Trophoblast cell (in vitro differentiated cells and primary cell): ENCODE measurements at regions not wholly inside any gene's neighbourhood (a gene's known extent, or its start where the extent isn't known, plus 50 kb on each side); places are given as distances from the start of the nearest gene placed in this dataset.

Source experiments
- DNase-seq, 2 donors: peaks; one replicate each; pipeline ENCODE4 v3.0.0-alpha.2; 2016
- H2AFZ ChIP-seq: 2 replicates; pipeline ENCODE4 v1.6.1; 2013; ENCODE audit warnings: low read length, moderate library complexity, mild to moderate bottlenecking; ENCODE audit not compliant: insufficient read depth, poor library complexity
- H2AK5ac ChIP-seq: 2 replicates; pipeline ENCODE4 v1.6.1; 2013; ENCODE audit warnings: mild to moderate bottlenecking, low read length
- H2BK120ac ChIP-seq: 2 replicates; pipeline ENCODE4 v1.6.1; 2013; ENCODE audit warnings: low read length, mild to moderate bottlenecking, moderate library complexity; ENCODE audit not compliant: insufficient read depth, poor library complexity
- H2BK12ac ChIP-seq: 2 replicates; pipeline ENCODE4 v1.6.1; 2013; ENCODE audit warnings: mild to moderate bottlenecking, low read length, moderate library complexity
- H2BK5ac ChIP-seq: 2 replicates; pipeline ENCODE4 v1.6.1; 2013; ENCODE audit warnings: low read length, low read depth, moderate library complexity, mild to moderate bottlenecking; ENCODE audit not compliant: poor library complexity
- H3K14ac ChIP-seq: 2 replicates; pipeline ENCODE4 v1.6.1; 2013; ENCODE audit warnings: mild to moderate bottlenecking, low read length
- H3K18ac ChIP-seq: 2 replicates; pipeline ENCODE4 v1.6.1; 2013; ENCODE audit warnings: mild to moderate bottlenecking, low read length
- H3K23ac ChIP-seq: 2 replicates; pipeline ENCODE4 v1.6.1; 2013; ENCODE audit warnings: low read length
- H3K27ac ChIP-seq: 2 replicates; pipeline ENCODE4 v1.5.1; 2013; ENCODE audit warnings: low read depth, mild to moderate bottlenecking, inconsistent platforms, low read length, moderate library complexity
- H3K27me3 ChIP-seq: 2 replicates; pipeline ENCODE4 v1.6.1; 2013; ENCODE audit warnings: inconsistent platforms, mild to moderate bottlenecking, low read length, moderate library complexity; ENCODE audit not compliant: insufficient read depth
- H3K36me3 ChIP-seq, 2 experiments: 1 replicate in 1 of 2; 2 replicates in 1 of 2; pipeline ENCODE4 v1.6.1; 2013; ENCODE audit warnings: low read length in 2 of 2, mild to moderate bottlenecking in 2 of 2, moderate library complexity in 1 of 2; ENCODE audit not compliant: insufficient read depth in 2 of 2, control insufficient read depth in 1 of 2
- H3K4ac ChIP-seq: 2 replicates; pipeline ENCODE4 v1.6.1; 2013; ENCODE audit warnings: low read depth, mild to moderate bottlenecking, low read length, moderate library complexity
- H3K4me1 ChIP-seq, 2 experiments: 1 replicate in 1 of 2; 2 replicates in 1 of 2; pipeline ENCODE4 v1.6.1; 2013; ENCODE audit warnings: low read length in 2 of 2, mild to moderate bottlenecking in 2 of 2, moderate library complexity in 1 of 2; ENCODE audit not compliant: insufficient read depth in 2 of 2, control insufficient read depth in 1 of 2
- H3K4me2 ChIP-seq: 2 replicates; pipeline ENCODE4 v1.6.1; 2013; ENCODE audit warnings: inconsistent platforms, mild to moderate bottlenecking, low read length, moderate library complexity
- H3K4me3 ChIP-seq: 2 replicates; pipeline ENCODE4 v1.5.1; 2013; ENCODE audit warnings: mild to moderate bottlenecking, low read depth, low read length, inconsistent platforms
- H3K79me1 ChIP-seq: one replicate; pipeline ENCODE4 v1.6.1; 2013; ENCODE audit warnings: low read length
- H3K79me2 ChIP-seq: 2 replicates; pipeline ENCODE4 v1.6.1; 2013; ENCODE audit warnings: low read length, mild to moderate bottlenecking; ENCODE audit not compliant: control insufficient read depth, insufficient read depth, poor library complexity
- H3K9ac ChIP-seq: 2 replicates; pipeline ENCODE4 v1.6.1; 2013; ENCODE audit warnings: mild to moderate bottlenecking, low read length
- H3K9me3 ChIP-seq: 2 replicates; pipeline ENCODE4 v1.6.1; 2013; ENCODE audit warnings: low read depth, mild to moderate bottlenecking, control low read depth, inconsistent platforms, low read length; ENCODE audit not compliant: insufficient read depth
- H4K12ac ChIP-seq: 2 replicates; pipeline ENCODE4 v1.6.1; 2013; ENCODE audit warnings: low read depth, mild to moderate bottlenecking, low read length, moderate library complexity
- H4K8ac ChIP-seq: 2 replicates; pipeline ENCODE4 v1.6.1; 2013; ENCODE audit warnings: low read depth, mild to moderate bottlenecking, low read length, moderate library complexity
- H4K91ac ChIP-seq: one replicate; pipeline ENCODE4 v1.6.1; 2013; ENCODE audit warnings: low read depth, mild to moderate bottlenecking, low read length, moderate library complexity
- WGBS: extraction: QIAGEN DNeasy Blood & Tissue Kit; methylation state at CpG from one replicate; pipeline ENCODE4 v1.1.7; 2013; ENCODE audit warnings: missing lambda C conversion rate; ENCODE audit not compliant: insufficient read length, insufficient coverage; ENCODE audit errors: extremely low coverage; 5-methylcytosine and 5-hydroxymethylcytosine counted together

GRCh38 chr7:67805921-67806471 is 809.4 kb downstream of the TYW1 start:
- Histone ChIP-seq H3K4me3 (no peak overlapping the region), H2BK5ac (no peak overlapping the region), H2AFZ (no peak overlapping the region), H3K79me2 (no peaks in the 10 kb centered on the region), H3K23ac (no peak overlapping the region), H2BK12ac (no peak overlapping the region), H2BK120ac (no peak overlapping the region), H3K36me3 (no peaks in the 10 kb centered on the region), H3K79me1 (no peaks in the 10 kb centered on the region), H3K27ac (no peak overlapping the region), H4K8ac (no peak overlapping the region), H3K18ac (no peak overlapping the region), H3K4ac (no peak overlapping the region), H4K12ac (no peak overlapping the region), H3K4me2 (no peak overlapping the region), H3K27me3 (no peaks in the 10 kb centered on the region), H4K91ac (no peak overlapping the region), H3K4me1 (no peaks in the 10 kb centered on the region), H3K14ac (no peak overlapping the region), H2AK5ac (no peak overlapping the region), H3K9ac (no peak overlapping the region), H3K9me3 (no peaks in the 10 kb centered on the region)
- no CpG with 5 or more reads among the region's 6 CpGs for WGBS
- DNase-seq, result no peak

GRCh38 chr7:67807826-67808225 is 811.2 kb downstream of the TYW1 start:
- Histone ChIP-seq H3K4ac (no peak overlapping the region), H3K14ac (no peak overlapping the region), H3K79me2 (no peaks in the 10 kb centered on the region), H2AK5ac (no peak overlapping the region), H4K91ac (no peak overlapping the region), H3K23ac (no peak overlapping the region), H3K18ac (no peak overlapping the region), H3K36me3 (no peaks in the 10 kb centered on the region), H3K4me1 (no peaks in the 10 kb centered on the region), H4K12ac (no peak overlapping the region), H2AFZ (no peak overlapping the region), H2BK120ac (no peak overlapping the region), H4K8ac (no peak overlapping the region), H3K4me2 (no peak overlapping the region), H3K9ac (no peak overlapping the region), H3K27ac (no peak overlapping the region), H3K79me1 (no peaks in the 10 kb centered on the region), H2BK5ac (no peak overlapping the region), H3K9me3 (no peaks in the 10 kb centered on the region), H3K27me3 (no peaks in the 10 kb centered on the region), H2BK12ac (no peak overlapping the region), H3K4me3 (no peak overlapping the region)
- WGBS, result no CpG with 5 or more reads among the region's 5 CpGs
- DNase-seq, result no peak

DNA sequence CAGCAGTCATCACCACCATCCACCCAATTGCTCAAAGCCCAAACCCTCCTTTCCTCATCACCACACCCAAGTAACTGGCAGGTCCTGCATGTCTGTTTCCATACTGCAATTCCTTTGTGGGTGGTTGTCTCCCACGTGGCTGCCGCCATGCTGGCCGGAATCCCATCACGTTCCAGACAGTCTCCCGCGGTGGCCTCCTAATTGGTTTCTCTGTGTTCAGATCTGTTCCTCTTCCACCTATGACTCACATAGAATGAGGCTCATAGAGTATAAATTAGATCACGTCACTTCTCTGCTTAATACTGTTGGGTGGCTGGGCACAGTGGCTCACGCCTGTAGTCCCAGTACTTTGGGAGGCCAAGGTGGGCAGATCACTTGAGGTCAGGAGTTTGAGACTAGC is 813.0 kb downstream of the TYW1 start:
- WGBS, result no CpG with 5 or more reads among the region's 8 CpGs
- H3K9ac ChIP-seq, result no peak overlapping the region
- no peaks in the 10 kb centered on the region for H3K79me1 ChIP-seq
- no peak overlapping the region for H3K4ac ChIP-seq
- no peaks in the 10 kb centered on the region for H3K27me3 ChIP-seq
- H2BK5ac ChIP-seq, result no peak overlapping the region
- H3K18ac ChIP-seq, result no peak overlapping the region
- H2BK120ac ChIP-seq, result no peak overlapping the region
- H3K23ac ChIP-seq, result no peak overlapping the region
- H4K8ac ChIP-seq, result no peak overlapping the region
- no peaks in the 10 kb centered on the region for H3K4me1 ChIP-seq
- H3K27ac ChIP-seq, result no peak overlapping the region
- H4K91ac ChIP-seq, result no peak overlapping the region
- H2BK12ac ChIP-seq, result no peak overlapping the region
- H3K9me3 ChIP-seq, result no peaks in the 10 kb centered on the region
- no peak overlapping the region for H2AK5ac ChIP-seq
- H3K14ac ChIP-seq, result no peak overlapping the region
- H3K36me3 ChIP-seq, result no peaks in the 10 kb centered on the region
- H4K12ac ChIP-seq, result no peak overlapping the region
- no peak for DNase-seq
- no peak overlapping the region for H2AFZ ChIP-seq
- no peaks in the 10 kb centered on the region for H3K79me2 ChIP-seq
- peak overlapping the region; percentile 53 for H3K4me3 ChIP-seq
- no peak overlapping the region for H3K4me2 ChIP-seq

- no peak for DNase-seq
- H3K23ac ChIP-seq, result no peak overlapping the region
- no peak overlapping the region for H4K8ac ChIP-seq
- no peak overlapping the region for H3K4ac ChIP-seq
- no peak overlapping the region for H3K27ac ChIP-seq
- no peaks in the 10 kb centered on the region for H3K79me1 ChIP-seq
- no peak overlapping the region for H4K91ac ChIP-seq
- no peak overlapping the region for H3K14ac ChIP-seq
- H2BK5ac ChIP-seq, result no peak overlapping the region
- H4K12ac ChIP-seq, result no peak overlapping the region
- no peaks in the 10 kb centered on the region for H3K9me3 ChIP-seq
- no peak overlapping the region for H3K18ac ChIP-seq
- no peak overlapping the region for H3K4me2 ChIP-seq
- H3K4me3 ChIP-seq, result no peak overlapping the region
- no CpG with 5 or more reads among the region's 9 CpGs for WGBS
- no peak overlapping the region for H2BK120ac ChIP-seq
- no peaks in the 10 kb centered on the region for H3K36me3 ChIP-seq
- H2BK12ac ChIP-seq, result no peak overlapping the region
- H2AFZ ChIP-seq, result no peak overlapping the region
- no peak overlapping the region for H3K9ac ChIP-seq
- H3K79me2 ChIP-seq, result no peaks in the 10 kb centered on the region
- H3K4me1 ChIP-seq, result no peaks in the 10 kb centered on the region
- no peaks in the 10 kb centered on the region for H3K27me3 ChIP-seq
- no peak overlapping the region for H2AK5ac ChIP-seq
Measured at GRCh38 chr7:67813621-67814292, 817.1 kb downstream of the TYW1 start.
